GM10248 (cell line): ENCODE measurements at regions not wholly inside any gene's neighbourhood (a gene's known extent, or its start where the extent isn't known, plus 50 kb on each side); places are given as distances from the start of the nearest gene placed in this dataset.

Experiments used
- CTCF ChIA-PET: fragments of 300-600 bp; sonication (Branson Sonifier 250); formaldehyde crosslinking; extraction: SDS; loops from one replicate; lab custom pipeline; 2021; ENCODE audit warnings: antibody characterized with exemption; lab: Yijun Ruan, JAX
- POLR2A ChIA-PET: fragments of 350-650 bp; sonication (Branson Sonifier 250); formaldehyde crosslinking; extraction: SDS; loops from one replicate; lab custom pipeline; 2020; ENCODE audit warnings: antibody characterized with exemption; lab: Yijun Ruan, JAX
- DNase-seq: peaks from one replicate; pipeline ENCODE4 v3.0.0; 2012; ENCODE audit errors: extremely low spot score
- TF ChIP-seq, protein P1 (sequence below): IDR thresholded peaks from 2 replicates; pipeline ENCODE4 v1.5.1; 2012; ENCODE audit warnings: mild to moderate bottlenecking, low read depth; ENCODE audit errors: extremely low read depth, missing control alignments, control extremely low read depth

DNA sequence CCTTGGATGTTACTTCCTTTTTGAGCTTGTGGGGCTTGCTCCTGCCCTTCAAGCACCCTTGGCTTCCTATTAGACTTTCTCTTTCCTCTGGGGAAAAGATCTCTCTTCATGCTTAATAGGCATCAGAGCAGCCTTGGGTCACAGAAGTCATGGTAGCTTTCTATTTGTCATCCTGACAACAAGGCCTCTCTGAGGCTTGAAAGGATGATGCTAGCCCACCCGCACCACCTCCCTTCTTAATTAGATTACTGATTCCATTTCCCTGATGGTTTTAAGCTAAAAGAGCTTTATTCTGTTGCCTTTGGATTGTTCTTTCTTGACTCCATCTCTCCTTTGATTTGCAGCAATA lies 435.5 kb upstream of the TPM1 start:
- CTCF ChIA-PET, result no interaction called here
- no peak for DNase-seq
- POLR2A ChIA-PET, result no interaction called here
- TF ChIP-seq, protein P1, sequence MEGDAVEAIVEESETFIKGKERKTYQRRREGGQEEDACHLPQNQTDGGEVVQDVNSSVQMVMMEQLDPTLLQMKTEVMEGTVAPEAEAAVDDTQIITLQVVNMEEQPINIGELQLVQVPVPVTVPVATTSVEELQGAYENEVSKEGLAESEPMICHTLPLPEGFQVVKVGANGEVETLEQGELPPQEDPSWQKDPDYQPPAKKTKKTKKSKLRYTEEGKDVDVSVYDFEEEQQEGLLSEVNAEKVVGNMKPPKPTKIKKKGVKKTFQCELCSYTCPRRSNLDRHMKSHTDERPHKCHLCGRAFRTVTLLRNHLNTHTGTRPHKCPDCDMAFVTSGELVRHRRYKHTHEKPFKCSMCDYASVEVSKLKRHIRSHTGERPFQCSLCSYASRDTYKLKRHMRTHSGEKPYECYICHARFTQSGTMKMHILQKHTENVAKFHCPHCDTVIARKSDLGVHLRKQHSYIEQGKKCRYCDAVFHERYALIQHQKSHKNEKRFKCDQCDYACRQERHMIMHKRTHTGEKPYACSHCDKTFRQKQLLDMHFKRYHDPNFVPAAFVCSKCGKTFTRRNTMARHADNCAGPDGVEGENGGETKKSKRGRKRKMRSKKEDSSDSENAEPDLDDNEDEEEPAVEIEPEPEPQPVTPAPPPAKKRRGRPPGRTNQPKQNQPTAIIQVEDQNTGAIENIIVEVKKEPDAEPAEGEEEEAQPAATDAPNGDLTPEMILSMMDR, result no peak

DNA sequence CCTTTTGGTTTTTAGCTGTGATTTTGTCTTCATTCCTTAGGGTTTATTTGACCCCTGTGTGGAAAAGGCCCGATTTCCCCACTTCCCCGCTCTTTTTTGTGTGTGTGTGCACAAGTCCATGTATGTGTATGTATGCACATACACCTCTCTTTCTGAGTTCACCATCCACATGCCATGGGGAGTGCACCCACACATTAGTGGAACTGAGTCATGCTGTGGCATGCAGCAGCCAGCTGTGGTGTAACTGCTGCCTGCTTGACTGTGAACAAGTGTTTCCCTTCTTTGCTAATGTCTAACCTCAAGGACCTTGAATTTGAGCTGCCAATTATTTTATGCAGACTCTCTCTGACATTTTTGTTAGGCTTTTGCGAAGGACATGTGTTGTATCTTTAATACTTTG lies 434.9 kb upstream of the TPM1 start:
- POLR2A ChIA-PET, result no interaction called here
- DNase-seq, result no peak
- TF ChIP-seq, protein P1, result no peak
- CTCF ChIA-PET, result no interaction called here

DNA sequence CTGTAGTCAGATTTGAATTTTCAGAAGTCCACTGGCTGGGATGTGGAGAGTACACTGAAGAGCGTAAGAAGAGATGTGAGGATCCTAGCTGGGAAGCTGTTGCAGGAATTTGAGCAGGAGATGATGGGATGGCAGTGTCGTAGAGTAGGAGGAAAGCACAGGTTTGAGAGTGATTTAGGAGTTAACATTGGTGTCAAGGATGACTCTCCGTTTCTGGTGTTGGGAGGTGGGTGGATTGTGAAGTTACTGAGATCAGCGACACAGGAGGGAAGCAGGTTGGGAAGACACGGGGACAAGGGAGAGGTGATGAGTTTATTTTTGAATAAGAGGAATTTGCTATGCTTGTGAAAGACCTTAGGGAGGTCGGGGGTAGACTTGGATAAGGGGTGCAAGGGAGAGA lies 434.2 kb upstream of the TPM1 start:
- ChIA-PET POLR2A (no interaction called here), CTCF (no interaction called here)
- TF ChIP-seq, protein P1, result no peak
- no peak for DNase-seq

DNA sequence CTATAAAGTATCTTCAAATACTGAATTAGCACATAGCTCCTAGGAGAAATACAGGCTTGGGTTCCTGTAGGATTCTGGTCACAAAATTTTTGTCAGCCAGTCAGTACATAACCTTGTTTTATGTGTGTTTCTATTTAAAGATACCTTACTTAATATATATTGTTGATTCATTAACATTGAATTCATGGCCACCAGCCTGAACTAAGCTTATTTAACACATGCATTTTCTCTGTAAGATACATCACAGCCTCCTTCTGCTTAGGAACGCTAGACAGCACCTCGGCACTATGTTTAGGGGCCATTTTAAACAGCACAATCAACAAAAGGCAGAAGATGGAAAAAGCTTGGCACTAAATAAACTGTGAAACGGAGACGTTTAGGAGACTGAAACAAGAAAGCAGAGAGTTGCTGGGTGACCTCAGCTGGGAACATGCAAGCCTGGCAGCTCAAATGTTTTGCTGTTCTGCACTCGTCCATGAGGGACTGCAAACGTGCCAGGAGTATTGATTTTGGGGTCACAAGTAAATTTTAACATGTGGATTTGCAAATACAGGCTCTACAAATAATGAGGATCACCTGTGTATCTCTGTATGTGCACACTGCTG lies 432.2 kb upstream of the TPM1 start:
- CTCF ChIA-PET, result interaction anchor here (1.1 kb wide), 1 partner anchor 18 kb away, joined by 3 read pairs; no protein-coding TSS in a partner anchor
- TF ChIP-seq, protein P1, result no peak
- DNase-seq, result no peak
- POLR2A ChIA-PET, result no interaction called here

DNA sequence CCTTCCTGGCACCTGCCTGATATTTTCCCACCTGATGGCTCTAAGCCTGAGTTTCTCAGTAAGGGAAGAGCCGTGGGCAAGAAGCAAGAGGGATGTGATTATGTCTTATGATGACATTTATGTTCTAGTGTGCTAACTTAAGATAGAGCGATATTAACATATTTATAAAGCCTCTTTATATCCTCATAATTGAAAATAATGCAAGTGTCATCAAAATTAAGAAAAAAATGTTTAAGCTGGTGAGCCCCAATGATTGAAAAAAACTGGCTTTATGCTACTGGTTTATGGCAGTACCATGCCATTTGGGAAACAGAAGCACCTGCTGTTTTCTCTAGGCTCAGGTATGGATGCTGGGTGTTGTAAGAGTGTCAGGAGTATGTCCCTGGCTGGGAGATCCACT lies 431.5 kb upstream of the TPM1 start:
- ChIA-PET CTCF (interaction anchor here (1.1 kb wide), 1 partner anchor 18 kb away, joined by 3 read pairs; no protein-coding TSS in a partner anchor), POLR2A (no interaction called here)
- no peak for DNase-seq
- TF ChIP-seq, protein P1, result no peak

DNA sequence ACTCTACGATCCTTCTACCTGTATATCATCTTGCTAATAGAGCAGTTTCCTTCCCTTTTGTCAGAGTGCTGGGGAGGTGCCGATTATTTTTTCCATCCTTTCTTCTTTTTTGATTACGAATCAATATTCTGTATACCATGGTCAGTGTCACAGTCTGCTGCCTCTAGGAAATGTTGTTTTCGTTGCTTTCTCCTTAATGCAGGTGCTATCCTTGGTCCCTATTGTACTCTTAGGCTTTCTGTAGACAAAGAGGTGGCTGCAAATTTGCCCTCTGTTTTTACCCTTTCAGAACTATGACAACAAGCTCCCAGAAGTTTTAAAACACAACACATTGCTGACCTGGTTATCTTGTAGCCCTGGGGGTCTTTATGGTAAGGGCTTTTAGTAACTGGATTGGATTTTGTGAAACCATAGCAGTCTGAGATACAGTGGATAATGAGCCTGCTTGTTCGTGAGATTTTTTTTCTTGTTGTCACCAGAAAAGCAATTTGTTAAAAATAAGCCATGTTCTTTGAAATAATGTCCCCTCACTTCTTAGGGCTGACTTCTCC lies 430.3 kb upstream of the TPM1 start:
- no peak for DNase-seq
- ChIA-PET CTCF (no interaction called here), POLR2A (no interaction called here)
- TF ChIP-seq, protein P1, result no peak
